Sigmoid colon (tissue), 3 donors: ENCODE measurements at regions not wholly inside any gene's neighbourhood (a gene's known extent, or its start where the extent isn't known, plus 50 kb on each side); places are given as distances from the start of the nearest gene placed in this dataset.

Experiments
- POLR2A ChIP-seq, 2 donors: fragments of 450-650 bp; IDR thresholded peaks; one replicate each; pipeline ENCODE4 v1.6.1; 2016; ENCODE audit warnings: antibody characterized with exemption in 2 of 2, mild to moderate bottlenecking in 2 of 2, moderate library complexity in 2 of 2
- TF ChIP-seq, protein P1 (sequence below), 4 experiments: fragments of 450-650 bp in 3 of 4; fragments of 200-600 bp in 1 of 4; IDR thresholded peaks; one replicate each; pipeline ENCODE4 v1.5.1; 2016 to 2019; ENCODE audit warnings: antibody characterized with exemption in 4 of 4, mild to moderate bottlenecking in 3 of 4, moderate library complexity in 2 of 4

DNA sequence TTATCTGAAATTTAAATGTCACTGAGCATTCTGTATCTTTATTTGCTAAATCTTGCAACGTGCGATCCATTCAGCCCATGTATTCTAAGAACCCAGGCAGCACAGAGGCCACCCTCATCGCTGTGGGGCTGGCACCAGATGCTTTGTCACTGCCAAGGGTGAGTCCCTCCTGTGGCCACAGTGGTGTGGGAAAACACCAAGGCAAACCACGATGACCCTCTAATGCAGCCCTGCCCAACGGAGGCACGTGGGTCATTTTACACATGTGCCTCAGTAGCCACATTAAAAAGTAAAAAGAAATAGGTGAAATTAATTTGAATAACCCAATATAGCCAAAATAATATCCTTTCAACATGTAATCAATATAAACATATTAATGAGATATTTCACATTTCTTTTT is 221.7 kb downstream of the UNC5CL start:
- TF ChIP-seq, protein P1, sequence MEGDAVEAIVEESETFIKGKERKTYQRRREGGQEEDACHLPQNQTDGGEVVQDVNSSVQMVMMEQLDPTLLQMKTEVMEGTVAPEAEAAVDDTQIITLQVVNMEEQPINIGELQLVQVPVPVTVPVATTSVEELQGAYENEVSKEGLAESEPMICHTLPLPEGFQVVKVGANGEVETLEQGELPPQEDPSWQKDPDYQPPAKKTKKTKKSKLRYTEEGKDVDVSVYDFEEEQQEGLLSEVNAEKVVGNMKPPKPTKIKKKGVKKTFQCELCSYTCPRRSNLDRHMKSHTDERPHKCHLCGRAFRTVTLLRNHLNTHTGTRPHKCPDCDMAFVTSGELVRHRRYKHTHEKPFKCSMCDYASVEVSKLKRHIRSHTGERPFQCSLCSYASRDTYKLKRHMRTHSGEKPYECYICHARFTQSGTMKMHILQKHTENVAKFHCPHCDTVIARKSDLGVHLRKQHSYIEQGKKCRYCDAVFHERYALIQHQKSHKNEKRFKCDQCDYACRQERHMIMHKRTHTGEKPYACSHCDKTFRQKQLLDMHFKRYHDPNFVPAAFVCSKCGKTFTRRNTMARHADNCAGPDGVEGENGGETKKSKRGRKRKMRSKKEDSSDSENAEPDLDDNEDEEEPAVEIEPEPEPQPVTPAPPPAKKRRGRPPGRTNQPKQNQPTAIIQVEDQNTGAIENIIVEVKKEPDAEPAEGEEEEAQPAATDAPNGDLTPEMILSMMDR (IDR thresholded peaks at IDR 0.05): no peak
- no peak for TF ChIP-seq POLR2A (IDR thresholded peaks at IDR 0.05)
